GM19240 (cell line): ENCODE measurements at regions not wholly inside any gene's neighbourhood (a gene's known extent, or its start where the extent isn't known, plus 50 kb on each side); places are given as distances from the start of the nearest gene placed in this dataset.

Source experiments
- DNase-seq: peaks from one replicate; pipeline ENCODE4 v3.0.0; 2011; ENCODE audit warnings: low spot score; ENCODE audit not compliant: insufficient read length

GRCh38 chr4:23667659-23668058, 222.2 kb downstream of the PPARGC1A start:
- DNase-seq, result no peak

DNA sequence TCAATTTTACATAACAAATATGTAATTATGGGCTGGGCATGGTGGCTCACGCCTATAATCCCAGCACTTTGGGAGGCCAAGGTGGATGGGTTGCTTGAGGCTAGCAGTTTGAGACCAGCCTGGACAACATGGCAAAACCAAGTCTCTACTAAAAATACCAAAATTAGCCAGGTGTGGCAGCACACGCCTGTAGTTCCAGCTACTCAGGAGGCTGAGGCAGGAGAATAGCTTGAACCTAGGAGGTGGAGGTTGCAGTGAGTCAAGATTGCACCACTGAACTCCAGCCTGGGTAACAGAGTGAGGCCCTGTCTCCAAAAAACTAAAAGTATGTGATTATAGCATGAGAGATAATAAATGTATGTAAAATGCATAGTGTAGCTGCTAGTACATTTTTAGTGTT, 229.0 kb downstream of the PPARGC1A start:
- DNase-seq, result no peak

DNA sequence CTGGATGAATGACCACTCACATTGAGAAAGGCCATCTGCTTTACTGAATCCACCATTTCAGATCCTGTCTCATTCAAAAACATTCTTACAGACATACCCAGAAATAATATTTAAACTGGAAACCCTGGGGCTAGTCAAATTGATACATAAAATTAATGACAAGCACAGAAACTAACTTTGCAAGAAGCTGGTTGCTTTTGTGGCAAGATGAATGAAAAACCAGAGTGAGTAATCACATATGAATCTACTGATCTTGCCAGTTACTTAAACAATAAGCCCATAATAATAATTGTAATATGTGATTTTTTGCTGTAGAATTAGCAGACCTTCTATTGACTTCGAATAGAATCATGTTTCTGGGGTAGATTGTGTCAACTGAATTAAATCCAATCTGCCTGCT, 235.1 kb downstream of the PPARGC1A start:
- DNase-seq, result no peak

- no peak for DNase-seq
Measured at GRCh38 chr4:23648854-23649596, 240.8 kb downstream of the PPARGC1A start.

DNA sequence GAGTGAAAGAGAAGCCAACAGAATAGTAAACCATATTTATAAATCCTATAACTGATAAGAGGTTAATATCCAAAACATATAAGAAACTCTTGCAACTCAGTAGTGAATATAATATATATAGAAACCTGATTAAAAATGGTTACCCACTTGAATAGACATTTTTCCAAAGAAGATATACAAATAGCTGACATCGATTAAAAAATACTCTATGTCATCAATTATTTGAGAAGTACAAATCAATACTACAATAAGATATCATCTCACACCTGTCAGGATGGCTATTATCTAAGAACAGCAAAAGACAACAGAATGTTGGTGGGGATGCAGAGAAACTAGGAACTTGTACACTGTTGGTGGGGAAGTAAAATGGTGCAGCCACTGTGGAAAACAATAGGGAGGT, 254.4 kb downstream of the PPARGC1A start:
- DNase-seq, result no peak

DNA sequence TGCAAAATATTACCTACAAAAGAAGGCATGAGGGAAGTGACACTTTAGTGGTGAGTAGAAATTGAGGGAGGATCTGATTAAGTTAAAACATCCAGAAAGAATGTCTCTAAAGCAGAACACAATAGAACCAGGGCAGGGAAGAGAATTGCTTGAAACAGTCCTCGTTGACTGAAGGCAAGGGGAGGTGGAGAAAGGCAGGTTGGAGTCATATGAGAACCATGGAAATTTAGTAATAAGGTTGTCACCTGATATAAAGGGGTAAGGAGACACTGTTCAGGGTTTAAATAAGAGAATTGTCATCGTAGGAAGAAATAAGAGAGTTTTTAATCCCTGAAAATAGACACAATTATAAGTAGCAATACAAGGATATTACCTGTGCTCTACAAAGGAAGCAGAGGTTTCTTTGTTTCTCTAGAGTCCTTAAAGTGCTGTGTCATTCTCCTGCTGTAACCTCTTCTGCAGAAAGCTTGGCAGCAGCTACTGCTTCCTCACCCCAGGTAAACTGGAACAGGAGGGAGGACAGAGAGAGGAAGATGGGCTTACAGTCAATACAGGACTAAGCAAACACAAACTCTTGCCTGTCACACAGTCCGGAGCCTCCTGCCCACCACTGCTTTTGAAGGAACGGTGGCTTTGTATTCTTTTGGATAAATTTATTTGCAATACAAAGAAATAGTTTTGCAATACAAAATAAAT, 258.4 kb downstream of the PPARGC1A start:
- DNase-seq, result no peak

- DNase-seq, result no peak
Measured at GRCh38 chr4:23630110-23630509, 259.7 kb downstream of the PPARGC1A start.

GRCh38 chr4:23629421-23629820, 260.4 kb downstream of the PPARGC1A start:
- DNase-seq, result no peak

GRCh38 chr4:23614284-23614892, 275.5 kb downstream of the PPARGC1A start:
- no peak for DNase-seq

GRCh38 chr4:23613782-23614181, 276.1 kb downstream of the PPARGC1A start:
- DNase-seq, result no peak

DNA sequence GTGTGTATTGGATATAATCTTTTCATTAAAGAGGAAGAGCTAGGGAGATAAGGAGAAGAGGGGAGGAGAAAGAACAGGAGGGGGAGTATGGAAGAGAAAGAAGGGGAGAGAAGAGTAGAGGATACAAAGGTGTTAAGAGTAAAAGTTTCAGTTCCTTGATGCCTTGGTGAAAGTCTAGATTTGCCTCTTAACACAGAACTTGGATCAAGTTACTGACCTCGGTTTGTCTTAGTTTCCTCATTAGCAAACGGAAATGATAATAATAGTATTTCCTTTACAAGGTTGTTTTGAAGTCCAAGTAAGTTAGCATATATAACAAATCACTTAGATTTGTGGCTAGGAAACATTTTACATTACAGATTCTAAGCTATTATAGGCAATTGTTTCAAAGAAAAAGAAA, 287.1 kb downstream of the PPARGC1A start:
- DNase-seq, result no peak

DNA sequence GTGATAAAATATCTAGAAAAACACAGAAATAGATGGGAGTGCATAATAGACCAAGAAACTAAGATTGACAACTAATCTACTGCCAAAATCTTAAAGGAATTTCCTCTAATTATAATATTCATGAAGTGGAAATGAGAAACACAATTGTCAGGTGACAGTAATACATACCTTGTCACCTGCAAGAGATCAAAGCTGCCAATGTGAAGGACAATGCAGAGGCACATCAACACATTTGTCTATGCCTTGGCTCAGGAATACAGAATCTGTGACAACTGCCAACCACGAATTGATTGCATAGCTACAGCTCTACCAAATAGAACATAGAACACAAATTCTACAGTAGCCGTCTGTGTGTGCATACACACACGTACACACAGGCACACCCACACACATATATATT, 295.7 kb downstream of the PPARGC1A start:
- DNase-seq, result no peak

DNA sequence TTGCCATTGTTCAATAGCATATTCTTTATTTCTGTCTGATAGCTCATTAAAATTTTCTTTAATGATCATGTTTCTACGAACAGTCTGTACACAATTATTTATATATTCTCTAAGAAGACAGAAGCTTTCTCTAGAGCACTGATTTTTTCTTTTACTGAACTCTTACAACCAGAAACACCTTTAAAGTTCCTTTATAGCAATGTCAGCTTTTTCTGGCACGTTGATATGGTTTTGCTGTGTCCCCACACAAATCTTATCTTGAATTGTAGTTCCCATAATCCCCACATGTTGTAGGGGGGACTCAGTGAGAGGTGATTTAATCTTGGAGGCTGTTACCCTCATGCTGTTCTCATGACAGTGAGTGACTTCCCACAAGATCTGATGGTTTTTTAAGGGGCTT, 299.4 kb downstream of the PPARGC1A start:
- DNase-seq, result no peak

DNA sequence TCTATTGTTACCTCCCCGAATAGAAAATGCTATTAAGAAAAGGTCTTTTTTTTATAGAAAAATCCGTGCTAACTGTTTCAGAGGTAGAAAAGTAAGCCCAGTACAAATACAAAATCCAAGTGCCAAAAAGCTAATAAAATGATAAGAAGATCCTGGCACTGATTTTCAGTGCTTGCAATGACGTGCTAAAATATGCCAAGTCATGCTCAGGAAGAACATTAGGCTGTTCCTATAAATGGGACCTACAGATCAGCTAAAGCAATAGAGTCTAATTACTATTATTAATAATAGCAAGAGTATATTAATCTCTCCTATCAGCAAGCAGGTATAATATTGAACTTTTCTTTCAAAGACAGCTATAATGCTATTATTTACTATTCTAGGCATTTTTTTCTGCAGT, 305.8 kb downstream of the PPARGC1A start:
- DNase-seq, result no peak

- DNase-seq, result no peak
Measured at GRCh38 chr4:23582671-23583070, 307.2 kb downstream of the PPARGC1A start.

DNA sequence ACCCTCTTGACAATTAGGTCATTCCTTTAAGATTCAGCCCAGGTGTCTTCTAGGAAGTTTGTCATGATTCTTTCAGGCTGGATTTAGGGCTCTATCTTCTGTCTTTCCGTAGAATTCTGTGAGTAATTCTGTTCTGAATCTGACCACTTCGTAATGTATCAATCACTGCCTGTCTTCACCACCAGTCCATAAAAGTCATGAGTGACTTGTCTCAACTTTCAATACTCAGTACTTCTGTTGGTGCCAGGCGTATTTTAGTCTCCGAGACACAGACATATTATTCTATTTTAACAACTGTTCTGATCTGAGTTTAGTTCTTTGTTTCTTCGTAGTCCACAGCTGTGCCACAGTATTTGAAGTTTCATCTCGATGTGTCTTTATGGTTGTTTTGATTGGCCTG, 310.7 kb downstream of the PPARGC1A start:
- DNase-seq, result no peak

DNA sequence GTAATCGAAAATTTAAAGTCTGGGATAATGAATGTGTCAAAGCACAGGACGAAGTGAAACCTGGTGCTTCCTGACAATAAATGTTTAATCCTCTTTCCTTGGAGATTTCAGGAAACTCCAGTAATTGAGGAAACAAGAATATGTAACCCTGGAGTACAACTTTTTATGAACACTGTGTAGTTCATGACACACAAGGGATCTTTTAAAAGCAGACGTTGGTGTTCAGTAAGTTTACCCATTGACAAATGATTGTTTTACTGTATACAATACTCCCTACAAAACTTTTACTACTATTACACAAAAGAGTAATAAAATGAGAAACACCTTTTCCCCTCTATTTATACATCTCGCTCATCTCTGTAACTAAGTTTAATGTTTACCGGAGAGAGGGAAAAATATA, 312.4 kb downstream of the PPARGC1A start:
- no peak for DNase-seq

- no peak for DNase-seq
Measured at GRCh38 chr4:23572382-23572781, 317.5 kb downstream of the PPARGC1A start.

DNA sequence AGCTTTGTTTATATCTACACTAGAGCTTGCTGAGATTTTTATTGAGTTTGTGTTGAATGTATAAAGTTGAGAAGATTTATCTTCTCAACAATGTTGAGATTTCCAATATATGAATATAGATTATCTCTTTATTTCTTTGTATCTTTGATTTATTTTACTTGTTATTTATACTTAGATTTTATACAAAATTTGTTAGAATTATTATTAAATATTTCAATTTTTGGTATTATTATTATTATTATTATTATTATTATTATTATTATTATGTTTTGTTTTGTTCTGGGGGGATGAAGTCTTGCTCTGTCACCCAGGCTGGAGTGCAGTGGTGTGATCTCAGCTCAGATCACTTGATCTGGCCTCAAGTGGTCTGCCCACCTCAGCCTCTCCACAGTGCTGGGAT, 322.5 kb downstream of the PPARGC1A start:
- no peak for DNase-seq

- no peak for DNase-seq
Measured at GRCh38 chr4:23560748-23561147, 329.1 kb downstream of the PPARGC1A start.

GRCh38 chr4:23558101-23558500, 331.7 kb downstream of the PPARGC1A start:
- DNase-seq, result no peak

DNA sequence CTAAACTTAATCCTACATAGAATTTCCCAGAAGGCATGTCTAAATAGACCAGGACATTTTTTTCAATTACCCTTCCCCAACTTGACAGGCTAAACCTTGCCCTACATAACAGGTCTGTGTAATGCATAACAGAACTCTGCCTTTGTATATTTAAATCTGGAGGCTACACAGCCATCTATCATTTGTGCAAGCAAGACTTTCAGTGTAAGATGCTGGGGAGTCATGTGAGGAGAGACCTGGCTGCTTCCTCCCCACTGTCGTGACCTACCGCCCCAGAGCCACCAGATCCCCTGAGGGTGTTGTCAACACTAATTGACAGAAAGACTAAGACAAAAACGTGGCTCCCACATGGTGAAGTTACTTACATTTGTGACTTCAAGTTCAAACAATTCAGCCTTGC, 342.2 kb downstream of the PPARGC1A start:
- no peak for DNase-seq

DNA sequence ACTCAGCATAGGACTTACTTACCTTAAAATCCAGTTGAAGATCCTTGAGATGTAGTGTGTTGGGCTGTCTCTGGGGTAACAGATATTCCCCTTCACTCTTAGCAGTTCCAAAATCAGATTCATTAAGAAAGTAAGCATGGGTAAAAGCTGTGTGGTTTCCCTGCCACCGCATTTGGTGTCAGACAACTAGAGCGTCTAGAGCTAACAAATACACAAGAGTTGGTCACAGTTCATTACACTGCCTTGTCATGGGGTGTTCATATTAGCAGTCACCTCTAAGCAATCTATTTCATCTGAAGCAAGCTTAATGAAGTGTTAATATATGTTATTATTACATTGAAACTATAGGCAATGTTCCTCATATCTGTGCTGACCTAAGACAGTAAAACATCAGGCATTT, 342.8 kb downstream of the PPARGC1A start:
- DNase-seq, result no peak
